HG02759 (cell line): ENCODE measurements at regions not wholly inside any gene's neighbourhood (a gene's known extent, or its start where the extent isn't known, plus 50 kb on each side); places are given as distances from the start of the nearest gene placed in this dataset.
"Not testable (repeated sequence)": the region's sequence is repeated elsewhere in the genome, so short reads cannot be mapped to it uniquely, and the experiment has no call there.

ENCODE experiments used
- ATAC-seq: cut with Tn5 transposase; IDR thresholded peaks from one replicate; pipeline ENCODE4 v1.9.1; 2021; ENCODE audit warnings: mild to moderate bottlenecking, moderate library complexity; ENCODE audit not compliant: unreplicated experiment

- ATAC-seq = no peak
These were observed 552.1 kb downstream of the PYDC2 start for GRCh38 chr3:192013110-192013509.

- ATAC-seq = no peak
These were observed 561.4 kb downstream of the PYDC2 start for GRCh38 chr3:192022412-192022811.

- ATAC-seq = no peak
These were observed 563.8 kb downstream of the PYDC2 start for GRCh38 chr3:192024751-192025150.

- no peak for ATAC-seq
These were observed 565.7 kb downstream of the PYDC2 start for GRCh38 chr3:192026661-192027060.

- ATAC-seq = no peak
These were observed 571.0 kb downstream of the PYDC2 start for GRCh38 chr3:192031941-192032340.

- no peak for ATAC-seq
These were observed 572.3 kb downstream of the PYDC2 start for GRCh38 chr3:192033246-192033645.

GRCh38 chr3:192038726-192039125 lies 577.8 kb downstream of the PYDC2 start:
- no peak for ATAC-seq

- ATAC-seq = peak; percentile 30
These were observed 578.6 kb downstream of the PYDC2 start for GRCh38 chr3:192039593-192039992.

- ATAC-seq = no peak
These were observed 579.5 kb downstream of the PYDC2 start for GRCh38 chr3:192040282-192041043.

GRCh38 chr3:192042116-192042515 lies 581.2 kb downstream of the PYDC2 start:
- peak; percentile 97 for ATAC-seq

- ATAC-seq = no peak
These were observed 593.9 kb downstream of the PYDC2 start for GRCh38 chr3:192054881-192055280.

- no peak for ATAC-seq
These were observed 595.0 kb downstream of the PYDC2 start for GRCh38 chr3:192055946-192056345.

GRCh38 chr3:192057261-192057660 lies 596.3 kb downstream of the PYDC2 start:
- ATAC-seq = no peak

GRCh38 chr3:192060160-192060781 lies 599.3 kb downstream of the PYDC2 start:
- no peak for ATAC-seq

GRCh38 chr3:192061426-192061825 lies 600.5 kb downstream of the PYDC2 start:
- ATAC-seq = no peak

- ATAC-seq = no peak
These were observed 601.2 kb downstream of the PYDC2 start for GRCh38 chr3:192062186-192062585.

- peak; percentile 87 for ATAC-seq
These were observed 602.6 kb downstream of the PYDC2 start for GRCh38 chr3:192063570-192063969.

- no peak for ATAC-seq
These were observed 604.0 kb downstream of the PYDC2 start for GRCh38 chr3:192064959-192065358.

GRCh38 chr3:192066253-192066652 lies 605.3 kb downstream of the PYDC2 start:
- ATAC-seq = not testable (repeated sequence)

- peak; percentile 85 for ATAC-seq
These were observed 607.7 kb downstream of the PYDC2 start for GRCh38 chr3:192068464-192069254.

- no peak for ATAC-seq
These were observed 617.0 kb downstream of the PYDC2 start for GRCh38 chr3:192077795-192078497.
